ENCODE measurements at regions not wholly inside any gene's neighbourhood (a gene's known extent, or its start where the extent isn't known, plus 50 kb on each side); places are given as distances from the start of the nearest gene placed in this dataset.
"Not testable (repeated sequence)": the region's sequence is repeated elsewhere in the genome, so short reads cannot be mapped to it uniquely, and the experiment has no call there.

GRCh38 chr7:130789436-130789835, 55.4 kb upstream of the KLF14 start:
- DNase-seq (ENCODE audit: low read depth in 2 of 2), result no peak

GRCh38 chr7:130791746-130792145, 57.7 kb upstream of the KLF14 start:
- no peak for DNase-seq (ENCODE audit: low read depth in 2 of 2)

GRCh38 chr7:130793855-130794618, 60.0 kb upstream of the KLF14 start:
- no peak for DNase-seq (ENCODE audit: low read depth in 2 of 2)

GRCh38 chr7:130794619-130794922, 60.6 kb upstream of the KLF14 start:
- no peak for DNase-seq (ENCODE audit: low read depth in 2 of 2)

GRCh38 chr7:130796425-130796824, 62.4 kb upstream of the KLF14 start:
- not testable (repeated sequence) for DNase-seq (ENCODE audit: low read depth in 2 of 2)

- no peak for DNase-seq (ENCODE audit: low read depth in 2 of 2)
Observed at GRCh38 chr7:130803127-130803526, 69.1 kb upstream of the KLF14 start.

GRCh38 chr7:130804220-130804619, 70.2 kb upstream of the KLF14 start:
- no peak for DNase-seq (ENCODE audit: low read depth in 2 of 2)

GRCh38 chr7:130812819-130813218, 78.8 kb upstream of the KLF14 start:
- DNase-seq (ENCODE audit: low read depth in 2 of 2), result not testable (repeated sequence)

- no peak for DNase-seq (ENCODE audit: low read depth in 2 of 2)
Observed at GRCh38 chr7:130814778-130815335, 80.8 kb upstream of the KLF14 start.

- no peak for DNase-seq (ENCODE audit: low read depth in 2 of 2)
Observed at GRCh38 chr7:130818056-130818455, 84.0 kb upstream of the KLF14 start.

- no peak for DNase-seq (ENCODE audit: low read depth in 2 of 2)
Observed at GRCh38 chr7:130821864-130822263, 87.9 kb upstream of the KLF14 start.

- DNase-seq (ENCODE audit: low read depth in 2 of 2), result no peak
Observed at GRCh38 chr7:130822642-130823041, 88.6 kb upstream of the KLF14 start.

- DNase-seq (ENCODE audit: low read depth in 2 of 2), result no peak
Observed at GRCh38 chr7:130823060-130823459, 89.1 kb upstream of the KLF14 start.

- DNase-seq (ENCODE audit: low read depth in 2 of 2), result no peak
Observed at GRCh38 chr7:130825819-130826218, 91.8 kb upstream of the KLF14 start.

- no peak for DNase-seq (ENCODE audit: low read depth in 2 of 2)
Observed at GRCh38 chr7:130829415-130829814, 95.4 kb upstream of the KLF14 start.

GRCh38 chr7:130831322-130831721, 97.3 kb upstream of the KLF14 start:
- DNase-seq (ENCODE audit: low read depth in 2 of 2), result no peak

GRCh38 chr7:130831817-130832481, 97.9 kb upstream of the KLF14 start:
- DNase-seq (ENCODE audit: low read depth in 2 of 2), result no peak

GRCh38 chr7:130838738-130839137, 104.7 kb upstream of the KLF14 start:
- DNase-seq (ENCODE audit: low read depth in 2 of 2), result no peak

- DNase-seq (ENCODE audit: low read depth in 2 of 2), result no peak
Observed at GRCh38 chr7:130840599-130840998, 106.6 kb upstream of the KLF14 start.

GRCh38 chr7:130841416-130841815, 107.4 kb upstream of the KLF14 start:
- no peak for DNase-seq (ENCODE audit: low read depth in 2 of 2)

- no peak for DNase-seq (ENCODE audit: low read depth in 2 of 2)
Observed at GRCh38 chr7:130843703-130844102, 109.7 kb upstream of the KLF14 start.

- DNase-seq (ENCODE audit: low read depth in 2 of 2), result no peak
Observed at GRCh38 chr7:130844811-130845580, 111.0 kb upstream of the KLF14 start.
